Fibroblast of gingiva (primary cell): ENCODE measurements at regions not wholly inside any gene's neighbourhood (a gene's known extent, or its start where the extent isn't known, plus 50 kb on each side); places are given as distances from the start of the nearest gene placed in this dataset.

Source experiments
- DNase-seq: peaks from one replicate; pipeline ENCODE4 v3.0.0-alpha.2; 2011; ENCODE audit warnings: low read depth

GRCh38 chr11:92873551-92873950 is 95.9 kb upstream of the MTNR1B start:
- DNase-seq = no peak

GRCh38 chr11:92875473-92875872 is 94.0 kb upstream of the MTNR1B start:
- DNase-seq = no peak

GRCh38 chr11:92879086-92879485 is 90.4 kb upstream of the MTNR1B start:
- no peak for DNase-seq

- DNase-seq = no peak
Observed at GRCh38 chr11:92880381-92880780, 89.1 kb upstream of the MTNR1B start.

GRCh38 chr11:92881940-92882450 is 87.5 kb upstream of the MTNR1B start:
- no peak for DNase-seq

GRCh38 chr11:92882828-92883611 is 86.4 kb upstream of the MTNR1B start:
- DNase-seq = no peak

GRCh38 chr11:92885600-92885999 is 83.9 kb upstream of the MTNR1B start:
- DNase-seq = no peak

- no peak for DNase-seq
Observed at GRCh38 chr11:92886243-92886905, 83.1 kb upstream of the MTNR1B start.

- no peak for DNase-seq
Observed at GRCh38 chr11:92888696-92889095, 80.8 kb upstream of the MTNR1B start.

- no peak for DNase-seq
Observed at GRCh38 chr11:92890846-92891245, 78.6 kb upstream of the MTNR1B start.

- DNase-seq = no peak
Observed at GRCh38 chr11:92892802-92893684, 76.4 kb upstream of the MTNR1B start.

- DNase-seq = no peak
Observed at GRCh38 chr11:92894197-92894596, 75.3 kb upstream of the MTNR1B start.

- no peak for DNase-seq
Observed at GRCh38 chr11:92897487-92897886, 72.0 kb upstream of the MTNR1B start.

GRCh38 chr11:92902417-92902816 is 67.0 kb upstream of the MTNR1B start:
- no peak for DNase-seq

- DNase-seq = no peak
Observed at GRCh38 chr11:92907671-92908070, 61.8 kb upstream of the MTNR1B start.

- no peak for DNase-seq
Observed at GRCh38 chr11:92909214-92909613, 60.2 kb upstream of the MTNR1B start.

- no peak for DNase-seq
Observed at GRCh38 chr11:92911478-92911877, 58.0 kb upstream of the MTNR1B start.

- no peak for DNase-seq
Observed at GRCh38 chr11:92915551-92915950, 53.9 kb upstream of the MTNR1B start.

- no peak for DNase-seq
Observed at GRCh38 chr11:92916299-92916698, 53.2 kb upstream of the MTNR1B start.

GRCh38 chr11:92917927-92918326 is 51.5 kb upstream of the MTNR1B start:
- no peak for DNase-seq

- DNase-seq = no peak
Observed at GRCh38 chr11:92919048-92919447, 50.4 kb upstream of the MTNR1B start.
